DOHH2 (cell line): ENCODE measurements at regions not wholly inside any gene's neighbourhood (a gene's known extent, or its start where the extent isn't known, plus 50 kb on each side); places are given as distances from the start of the nearest gene placed in this dataset.

Experiments
- H3F3A ChIP-seq: fragments of 200-600 bp; sonication (generic), shearing (Covaris generic); 2 replicates; pipeline ENCODE4 v1.6.0; 2016; ENCODE audit warnings: antibody characterized with exemption, mild to moderate bottlenecking; ENCODE audit not compliant: control insufficient read depth, insufficient read depth
- H3K27ac ChIP-seq: fragments of 200-600 bp; sonication (generic); 2 replicates; pipeline ENCODE4 v1.5.1; 2014; ENCODE audit warnings: low read depth, mild to moderate bottlenecking, low read length, moderate library complexity
- H3K27me3 ChIP-seq: fragments of 200-600 bp; sonication (generic); 2 replicates; pipeline ENCODE4 v1.6.1; 2014; ENCODE audit warnings: mild to moderate bottlenecking, low read length, mixed read lengths; ENCODE audit not compliant: control insufficient read depth
- H3K36me3 ChIP-seq: fragments of 200-600 bp; sonication (generic); 2 replicates; pipeline ENCODE4 v1.6.1; 2014; ENCODE audit warnings: mild to moderate bottlenecking, low read length, moderate library complexity, mixed read lengths; ENCODE audit not compliant: control insufficient read depth
- H3K4me1 ChIP-seq: fragments of 200-600 bp; sonication (generic); 2 replicates; pipeline ENCODE4 v1.6.1; 2014; ENCODE audit warnings: mild to moderate bottlenecking, low read length, mixed read lengths; ENCODE audit not compliant: control insufficient read depth
- H3K4me2 ChIP-seq: fragments of 200-600 bp; sonication (generic); 2 replicates; pipeline ENCODE4 v1.6.0; 2014; ENCODE audit warnings: mild to moderate bottlenecking, low read length, moderate library complexity
- H3K4me3 ChIP-seq: fragments of 200-600 bp; sonication (generic); 2 replicates; pipeline ENCODE4 v1.5.1; 2014; ENCODE audit warnings: mild to moderate bottlenecking, low read length, mixed read lengths
- H3K79me2 ChIP-seq: fragments of 200-600 bp; sonication (generic); 2 replicates; pipeline ENCODE4 v1.6.1; 2014; ENCODE audit warnings: mild to moderate bottlenecking, low read length, mixed read lengths; ENCODE audit not compliant: control insufficient read depth
- H3K9me2 ChIP-seq: fragments of 200-600 bp; sonication (generic); replicated peaks from 2 replicates; pipeline ENCODE4 v1.6.1; 2014; ENCODE audit warnings: mild to moderate bottlenecking, low read length, mixed read lengths; ENCODE audit not compliant: control insufficient read depth
- H3K9me3 ChIP-seq: fragments of 200-600 bp; sonication (generic); 2 replicates; pipeline ENCODE4 v1.6.1; 2014; ENCODE audit warnings: antibody characterized with exemption, low read length, mixed read lengths; ENCODE audit not compliant: control insufficient read depth, insufficient read depth
- H4K20me1 ChIP-seq: fragments of 200-600 bp; sonication (generic); 2 replicates; pipeline ENCODE4 v1.6.0; 2014; ENCODE audit warnings: low read depth, mild to moderate bottlenecking, antibody characterized with exemption, low read length, moderate library complexity; ENCODE audit not compliant: control insufficient read depth, insufficient read depth
- CTCF ChIP-seq: fragments of 200-600 bp; sonication (generic); IDR thresholded peaks from one replicate; pipeline ENCODE4 v1.5.1; 2014; ENCODE audit warnings: antibody characterized with exemption, mild to moderate bottlenecking, low read depth, low read length; ENCODE audit not compliant: poor library complexity, severe bottlenecking
- EZH2phosphoT487 ChIP-seq: fragments of 200-600 bp; sonication (generic); IDR thresholded peaks from 2 replicates; pipeline ENCODE4 v1.6.1; 2017; ENCODE audit warnings: borderline replicate concordance, mild to moderate bottlenecking, antibody characterized with exemption, low read length, moderate library complexity, mixed read lengths

- Histone ChIP-seq H3K4me1 (no peaks in the 10 kb centered on the region), H3K36me3 (no peaks in the 10 kb centered on the region), H3F3A (no peaks in the 10 kb centered on the region), H3K79me2 (no peaks in the 10 kb centered on the region), H3K27ac (no peak overlapping the region), H3K9me3 (no peaks in the 10 kb centered on the region), H3K4me3 (no peak overlapping the region), H3K9me2 (no peaks in the 10 kb centered on the region), H3K4me2 (no peak overlapping the region), H3K27me3 (peaks cover 17% of the 10 kb centered on the region), H4K20me1 (no peaks in the 10 kb centered on the region)
- TF ChIP-seq CTCF, result no peak
- no peak for TF ChIP-seq EZH2phosphoT487
Observed at GRCh38 chr17:73768691-73769090, 124.4 kb upstream of the SDK2 start.

GRCh38 chr17:73769479-73769878 lies 125.2 kb upstream of the SDK2 start:
- Histone ChIP-seq H3K36me3 (no peaks in the 10 kb centered on the region), H3K4me2 (no peak overlapping the region), H4K20me1 (no peaks in the 10 kb centered on the region), H3F3A (no peaks in the 10 kb centered on the region), H3K4me1 (no peaks in the 10 kb centered on the region), H3K9me2 (no peaks in the 10 kb centered on the region), H3K27ac (no peak overlapping the region), H3K4me3 (no peak overlapping the region), H3K79me2 (no peaks in the 10 kb centered on the region), H3K9me3 (no peaks in the 10 kb centered on the region), H3K27me3 (peaks cover 17% of the 10 kb centered on the region)
- TF ChIP-seq CTCF, result no peak

GRCh38 chr17:73770115-73770848 lies 126.0 kb upstream of the SDK2 start:
- no peak overlapping the region for H3K4me3 ChIP-seq
- no peaks in the 10 kb centered on the region for H3F3A ChIP-seq
- H3K4me2 ChIP-seq, result no peak overlapping the region
- H3K27ac ChIP-seq, result no peak overlapping the region
- no peaks in the 10 kb centered on the region for H3K36me3 ChIP-seq
- H3K9me2 ChIP-seq, result no peaks in the 10 kb centered on the region
- TF ChIP-seq CTCF (no peak), EZH2phosphoT487 (no peak)
- H3K4me1 ChIP-seq, result no peaks in the 10 kb centered on the region
- no peaks in the 10 kb centered on the region for H3K9me3 ChIP-seq
- H3K27me3 ChIP-seq, result peaks cover 17% of the 10 kb centered on the region
- no peaks in the 10 kb centered on the region for H3K79me2 ChIP-seq
- H4K20me1 ChIP-seq, result no peaks in the 10 kb centered on the region
